Epithelial cell of prostate (primary cell): ENCODE measurements at regions not wholly inside any gene's neighbourhood (a gene's known extent, or its start where the extent isn't known, plus 50 kb on each side); places are given as distances from the start of the nearest gene placed in this dataset.
"Not testable (repeated sequence)": the region's sequence is repeated elsewhere in the genome, so short reads cannot be mapped to it uniquely, and the experiment has no call there.

Source experiments
- DNase-seq: peaks from one replicate; pipeline ENCODE4 v3.0.0-alpha.2; 2011; ENCODE audit warnings: low read depth, low spot score
- H3K27ac ChIP-seq: fragments of 450-650 bp; 2 replicates; pipeline ENCODE4 v1.5.1; 2017; ENCODE audit warnings: mild to moderate bottlenecking

DNA sequence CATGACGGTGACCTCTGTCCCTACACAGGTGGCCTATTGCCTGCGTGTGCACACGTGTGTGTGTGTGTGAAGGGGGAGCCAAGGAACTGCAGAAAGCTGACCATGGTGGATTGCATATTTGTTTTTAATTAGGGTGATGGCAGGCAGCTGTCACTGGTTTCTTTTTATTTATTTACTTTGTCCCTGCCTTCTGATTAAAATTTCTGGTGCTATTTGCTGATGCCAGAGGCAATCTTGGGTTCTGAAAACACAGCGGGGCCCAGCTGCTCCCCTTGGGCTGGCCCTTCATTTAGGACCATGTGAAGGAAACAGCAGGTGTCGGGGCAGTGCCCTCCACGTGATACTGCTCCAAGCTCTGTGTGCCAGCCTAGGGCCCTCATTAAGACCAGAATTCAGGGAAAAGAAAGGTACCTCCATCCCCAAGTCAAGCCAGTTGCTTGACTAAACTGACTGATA lies 71.3 kb upstream of the PODXL start:
- H3K27ac ChIP-seq: no peak overlapping the region
- no peak for DNase-seq

DNA sequence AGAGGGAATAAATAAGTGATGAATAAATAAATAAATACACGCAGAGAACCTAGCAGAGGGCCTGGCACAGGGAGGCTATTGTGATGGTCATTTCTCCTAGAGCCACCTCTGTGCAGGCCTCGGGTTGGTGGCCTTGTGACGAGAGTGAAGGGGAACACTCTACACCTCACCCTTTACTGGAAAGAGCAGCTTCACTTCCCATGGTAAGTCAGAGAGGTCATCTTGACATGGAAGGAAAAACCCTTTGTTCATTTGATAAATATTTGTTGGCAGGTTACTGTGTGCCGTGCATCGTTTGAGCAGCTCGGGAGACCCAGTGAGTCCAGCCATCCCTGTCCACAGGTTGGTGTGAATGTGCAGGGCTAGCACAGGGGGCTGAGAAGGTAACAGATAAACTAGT lies 70.2 kb upstream of the PODXL start:
- no peak overlapping the region for H3K27ac ChIP-seq
- DNase-seq: no peak

DNA sequence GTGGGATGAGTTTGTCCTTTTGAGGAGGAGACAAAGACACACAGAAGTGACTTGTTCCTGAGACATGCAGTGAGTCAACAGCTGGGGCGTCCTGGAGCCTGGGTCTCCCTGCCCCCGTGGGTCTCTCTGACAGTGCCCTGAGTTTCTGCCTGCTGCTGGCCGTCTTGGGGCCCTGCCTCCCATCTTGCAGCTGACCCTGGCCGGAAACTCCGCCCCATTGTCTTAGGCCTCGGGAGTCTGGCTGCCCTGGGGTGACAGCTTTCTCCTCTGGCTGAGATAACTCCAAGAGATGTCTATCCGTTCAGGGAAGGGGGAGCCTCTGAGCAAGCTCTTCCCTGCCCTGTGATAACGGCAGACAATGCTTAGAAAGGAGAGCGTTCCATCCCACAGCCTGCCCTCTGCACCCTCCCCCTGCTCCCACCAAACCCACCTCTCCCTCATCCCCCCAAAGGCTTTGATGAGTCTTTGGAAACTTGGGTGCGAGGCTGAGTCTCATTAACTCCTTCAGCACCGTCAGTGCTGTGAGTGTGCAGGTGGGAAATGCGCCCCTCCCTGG lies 69.5 kb upstream of the PODXL start:
- H3K27ac ChIP-seq: peak overlapping the region; percentile 41
- DNase-seq: no peak

DNA sequence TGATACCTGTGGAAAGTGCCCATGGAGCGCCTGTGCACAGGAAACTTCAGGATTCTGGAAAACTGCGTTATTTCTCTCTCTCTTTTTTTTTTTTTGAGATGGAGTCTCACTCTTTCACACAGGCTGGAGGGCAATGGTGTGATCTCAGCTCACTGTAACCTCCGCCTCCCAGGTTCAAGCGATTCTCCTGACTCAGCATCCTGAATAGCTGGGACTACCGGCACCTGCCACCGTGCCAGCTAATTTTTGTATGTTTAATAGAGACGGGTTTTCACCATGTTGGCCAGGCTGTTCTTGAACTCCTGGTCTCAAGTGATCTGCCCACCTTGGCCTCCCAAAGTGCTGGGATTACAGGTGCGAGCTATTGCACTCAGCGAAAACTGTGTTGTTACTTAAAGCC lies 68.9 kb upstream of the PODXL start:
- peak overlapping the region; percentile 41 for H3K27ac ChIP-seq
- DNase-seq: not testable (repeated sequence)

DNA sequence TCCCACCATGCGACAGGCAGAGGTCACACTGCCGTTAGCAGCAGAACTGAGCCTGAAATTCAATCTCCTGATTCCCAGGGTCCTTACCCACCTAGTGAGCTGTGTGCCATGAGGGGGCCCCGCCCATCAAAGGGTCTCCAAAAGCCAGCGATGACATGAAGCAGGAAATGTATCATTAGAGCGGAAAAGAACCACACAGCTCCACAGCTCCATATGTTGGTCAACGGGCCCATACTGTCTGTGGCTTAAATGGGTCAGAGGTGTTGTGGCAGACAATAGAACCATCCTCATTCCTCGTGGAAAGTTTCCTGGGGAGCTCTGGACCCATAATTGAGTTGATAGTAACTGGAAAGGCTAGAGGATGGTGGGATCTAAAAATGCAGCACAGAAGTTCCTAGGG lies 68.1 kb upstream of the PODXL start:
- H3K27ac ChIP-seq: no peak overlapping the region
- no peak for DNase-seq

DNA sequence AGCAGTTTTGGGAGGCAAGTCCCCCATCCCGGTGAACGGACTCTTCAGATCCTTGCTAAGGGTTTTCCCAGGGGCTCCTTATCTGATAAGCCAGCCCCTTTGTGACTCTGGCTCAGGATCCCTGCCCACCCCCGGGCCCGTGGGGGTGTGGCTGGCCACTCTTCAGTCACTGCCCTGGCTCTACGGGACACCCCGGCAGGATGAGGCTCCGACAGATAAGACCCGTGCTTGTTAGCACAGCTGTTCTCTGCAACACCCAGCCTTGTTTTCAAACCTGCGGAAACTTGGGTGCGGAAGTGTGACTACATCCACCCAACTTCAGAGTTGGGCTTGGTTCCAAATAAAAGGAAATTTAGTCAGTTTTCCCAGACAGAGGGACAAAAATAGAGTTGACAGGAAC lies 66.7 kb upstream of the PODXL start:
- no peak for DNase-seq
- H3K27ac ChIP-seq: no peak overlapping the region

DNA sequence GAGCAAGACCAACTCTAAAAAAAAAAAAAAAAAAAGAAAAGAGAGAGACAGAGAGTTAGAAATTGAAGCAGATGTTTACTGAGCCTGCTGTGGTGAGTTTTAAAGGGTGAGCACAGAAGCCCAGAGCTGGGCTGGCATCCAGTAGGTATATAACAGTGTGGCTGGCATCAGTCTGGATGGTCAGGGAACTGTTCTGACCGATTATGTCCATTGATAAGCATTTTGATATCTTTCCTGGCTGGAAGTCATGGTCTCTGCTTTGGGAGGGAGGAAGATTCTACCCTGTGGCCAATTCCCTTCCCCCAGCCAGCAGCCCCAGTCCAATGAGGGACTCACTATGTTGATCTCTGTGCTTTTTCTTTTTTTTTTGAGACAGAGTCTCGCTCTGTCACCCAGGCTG lies 65.2 kb upstream of the PODXL start:
- no peak overlapping the region for H3K27ac ChIP-seq
- DNase-seq: no peak

DNA sequence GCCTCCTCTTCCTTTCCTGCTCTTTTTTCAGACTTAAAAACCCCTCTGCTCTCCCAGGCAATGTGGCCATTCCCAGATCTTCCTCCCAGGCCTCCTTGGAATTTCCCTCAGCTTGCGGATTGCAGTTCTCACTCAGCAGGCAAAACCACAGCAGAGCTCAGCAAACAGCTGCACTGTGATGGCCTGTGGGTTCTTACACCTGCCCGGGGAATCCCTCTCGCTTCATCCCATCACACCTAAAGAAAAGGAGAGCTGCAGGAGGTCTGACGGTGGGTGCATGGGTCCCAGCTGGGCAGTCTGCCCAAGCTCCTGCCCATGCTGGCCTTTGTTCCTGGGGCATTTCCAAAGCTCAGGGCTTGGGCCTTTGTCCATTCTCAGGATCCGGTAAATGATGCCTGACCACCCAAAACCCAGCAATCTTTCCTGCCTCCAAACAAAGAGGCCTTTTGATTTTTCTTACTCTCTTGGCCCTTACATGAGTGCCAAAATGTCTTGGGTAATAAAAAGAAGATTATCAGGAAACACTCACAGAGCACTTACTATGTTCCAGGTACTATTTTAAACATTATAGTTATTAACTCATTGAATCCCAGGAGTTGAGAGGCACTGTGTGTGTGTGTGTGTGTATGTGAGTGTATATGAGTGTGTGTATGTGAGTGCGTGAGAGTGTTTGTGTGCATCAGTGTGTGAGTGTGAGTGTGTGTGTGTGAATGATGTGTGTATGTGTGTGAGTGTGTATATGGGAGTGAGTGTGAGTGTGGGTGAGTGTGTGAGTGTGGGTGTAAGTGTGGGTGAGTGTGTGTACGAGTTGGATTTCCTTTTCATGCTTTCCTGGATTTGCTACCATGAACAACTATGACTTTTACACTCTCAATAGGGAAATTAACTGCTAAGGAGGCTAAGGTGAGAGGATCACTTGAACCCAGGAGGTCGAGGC lies 64.5 kb upstream of the PODXL start:
- H3K27ac ChIP-seq: no peak overlapping the region
- no peak for DNase-seq

DNA sequence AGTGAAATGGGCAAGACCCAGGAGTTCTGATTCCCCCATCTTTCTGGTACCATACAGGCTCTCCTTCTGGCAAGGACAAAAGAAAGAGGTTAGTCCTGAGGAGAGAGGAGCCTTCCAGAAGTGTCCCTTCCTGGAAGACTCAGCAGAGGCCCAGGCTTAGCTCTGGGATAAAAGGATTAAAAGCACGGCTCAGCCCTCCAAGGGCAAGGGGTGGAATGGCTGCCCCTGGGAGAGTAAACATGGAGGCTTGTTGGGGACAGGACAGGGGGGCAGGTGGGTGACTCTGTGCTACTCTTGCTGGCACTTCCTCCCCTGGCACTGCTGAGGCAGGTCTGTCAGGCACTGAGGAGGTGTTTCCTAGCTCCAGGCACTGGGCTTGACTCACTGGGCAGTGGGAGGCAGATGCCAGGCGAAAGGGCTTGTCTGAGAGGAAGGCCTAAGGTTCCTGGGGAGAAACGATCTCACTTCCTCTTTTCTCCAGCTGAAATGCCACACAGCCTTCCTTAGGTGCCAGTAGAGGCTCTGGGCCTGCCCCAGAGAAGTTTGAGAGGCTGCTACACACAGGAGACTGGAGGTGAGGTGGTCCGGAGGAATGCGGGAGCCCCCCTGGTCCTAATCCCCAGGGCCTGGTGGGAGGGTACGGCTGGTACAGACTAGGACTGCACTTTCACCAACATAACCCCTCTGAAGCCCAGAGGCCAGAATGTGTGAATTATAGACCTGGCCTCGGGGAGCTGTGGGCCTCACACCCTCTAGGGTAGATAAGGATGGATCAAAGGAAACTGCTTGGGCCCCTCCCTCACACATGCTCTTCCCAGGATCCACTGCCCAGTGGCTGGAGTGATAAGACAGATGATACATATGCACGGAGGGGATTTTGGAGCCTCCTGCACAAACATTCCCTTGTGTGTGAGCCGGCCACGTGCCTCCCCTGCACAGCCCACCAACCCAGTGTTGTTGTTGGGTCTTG lies 63.2 kb upstream of the PODXL start:
- DNase-seq: peak; percentile 14
- H3K27ac ChIP-seq: peak overlapping the region; percentile 14

DNA sequence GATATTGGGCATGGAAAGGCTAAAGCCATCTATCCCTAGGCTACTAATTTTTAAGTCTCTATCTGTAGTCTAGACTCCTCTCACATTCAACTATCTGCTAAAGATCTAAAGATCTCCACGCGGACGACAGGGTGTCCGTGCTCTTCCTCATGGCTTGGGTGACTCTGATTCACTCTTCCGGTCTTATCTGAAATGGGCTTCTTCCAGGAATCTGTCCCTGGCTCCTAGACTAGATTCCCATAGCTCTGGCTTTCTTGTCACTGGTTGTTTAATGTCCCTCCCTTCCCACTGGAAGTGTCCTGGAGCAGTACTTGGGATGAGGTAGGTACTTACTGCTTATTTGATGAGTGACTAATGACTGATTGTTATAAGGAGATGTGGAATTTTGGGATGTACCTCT lies 62.0 kb upstream of the PODXL start:
- DNase-seq: no peak
- no peak overlapping the region for H3K27ac ChIP-seq

DNA sequence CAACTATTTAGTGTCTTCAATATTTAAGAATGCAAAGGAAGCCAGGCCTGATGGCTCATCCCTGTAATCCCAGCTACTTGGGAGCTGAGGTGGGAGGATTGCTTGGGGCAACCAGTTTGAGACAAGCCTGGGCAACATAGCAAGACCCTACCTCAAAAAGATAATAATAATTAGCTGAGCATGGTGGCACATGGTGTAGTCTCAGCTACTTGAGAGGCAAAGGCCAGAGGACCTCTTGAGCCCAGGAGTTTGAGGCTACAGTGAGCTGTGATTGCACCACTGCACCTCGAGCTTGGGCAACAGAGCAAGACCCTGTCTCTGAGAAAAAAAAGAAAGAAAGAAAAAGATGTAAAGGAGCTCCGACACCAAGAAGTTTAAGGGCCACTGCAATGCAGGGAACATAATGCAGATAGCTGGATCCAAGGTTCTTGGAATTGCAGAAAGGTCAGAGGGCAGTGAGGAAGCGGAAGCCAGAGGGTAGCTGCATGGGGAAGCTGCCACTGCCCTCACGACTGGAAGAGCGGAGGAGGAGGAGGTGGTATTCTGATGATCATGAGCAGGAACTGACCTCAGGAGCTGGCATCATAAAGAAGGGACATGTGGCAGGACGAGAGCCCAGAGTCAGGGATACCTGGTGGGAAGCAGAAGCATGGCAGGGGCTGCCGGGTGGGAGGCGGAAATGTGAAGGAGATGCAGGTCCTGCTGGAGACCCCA lies 60.2 kb upstream of the PODXL start:
- no peak for DNase-seq
- H3K27ac ChIP-seq: no peak overlapping the region

DNA sequence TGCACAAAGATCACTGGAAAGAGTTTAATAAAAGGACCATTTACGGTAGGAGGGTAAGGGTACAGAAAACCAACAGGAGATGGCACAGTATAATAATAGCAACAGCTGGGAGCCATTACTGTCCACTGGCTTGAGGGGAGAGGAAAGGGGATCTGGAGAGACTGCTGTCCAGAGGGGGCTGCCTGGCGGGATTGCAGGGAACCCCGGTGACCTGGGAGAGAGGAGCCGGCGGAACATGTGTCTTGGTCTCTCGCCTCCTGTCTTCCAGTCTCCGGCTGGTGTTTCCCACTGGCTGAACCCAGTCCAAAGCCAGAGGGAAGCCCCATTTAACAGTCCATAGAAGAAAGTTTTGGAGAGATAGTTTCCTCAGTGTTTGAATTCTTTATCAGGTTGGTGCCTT lies 57.5 kb upstream of the PODXL start:
- DNase-seq: no peak
- no peak overlapping the region for H3K27ac ChIP-seq

DNA sequence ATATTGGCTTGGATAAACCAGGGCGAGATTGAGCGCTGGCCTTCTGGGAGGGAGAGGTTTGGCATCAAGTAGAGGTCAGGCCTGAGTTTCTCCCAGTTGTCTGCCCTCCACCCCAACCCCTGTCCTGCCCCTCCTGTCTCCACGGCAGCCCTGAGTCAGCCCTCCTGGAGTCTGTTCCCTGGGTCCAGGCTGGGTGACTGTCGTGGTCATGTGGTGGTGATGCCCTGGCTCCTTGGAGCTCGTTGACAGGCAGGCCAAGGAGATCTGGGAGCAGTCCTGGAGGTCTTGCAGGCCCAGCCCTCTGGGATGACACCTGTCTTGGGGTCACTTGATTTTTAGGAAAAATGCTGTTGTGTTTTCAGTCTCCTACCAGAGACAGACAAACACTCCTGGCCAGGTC lies 53.6 kb upstream of the PODXL start:
- DNase-seq: no peak
- H3K27ac ChIP-seq: no peak overlapping the region

DNA sequence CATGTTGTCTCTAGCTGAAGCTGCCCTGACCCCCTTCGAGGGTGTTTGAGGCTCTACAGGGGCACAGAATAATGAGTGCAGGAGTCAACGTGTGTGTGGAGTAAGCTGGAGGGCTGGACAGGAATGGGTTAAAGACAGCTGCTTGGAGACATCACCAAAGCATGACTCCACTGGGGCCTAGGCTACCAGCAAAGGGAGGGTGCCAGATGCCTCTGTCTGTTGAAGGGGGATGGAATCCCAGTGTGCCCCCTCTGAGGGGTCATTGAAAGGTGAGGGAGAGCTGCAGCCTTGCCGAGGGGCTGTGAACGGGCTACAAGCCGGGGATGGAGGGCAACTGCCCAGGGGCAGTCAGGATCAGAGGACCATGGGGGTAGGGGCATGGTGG lies 51.7 kb upstream of the PODXL start:
- no peak for DNase-seq
- no peak overlapping the region for H3K27ac ChIP-seq

DNA sequence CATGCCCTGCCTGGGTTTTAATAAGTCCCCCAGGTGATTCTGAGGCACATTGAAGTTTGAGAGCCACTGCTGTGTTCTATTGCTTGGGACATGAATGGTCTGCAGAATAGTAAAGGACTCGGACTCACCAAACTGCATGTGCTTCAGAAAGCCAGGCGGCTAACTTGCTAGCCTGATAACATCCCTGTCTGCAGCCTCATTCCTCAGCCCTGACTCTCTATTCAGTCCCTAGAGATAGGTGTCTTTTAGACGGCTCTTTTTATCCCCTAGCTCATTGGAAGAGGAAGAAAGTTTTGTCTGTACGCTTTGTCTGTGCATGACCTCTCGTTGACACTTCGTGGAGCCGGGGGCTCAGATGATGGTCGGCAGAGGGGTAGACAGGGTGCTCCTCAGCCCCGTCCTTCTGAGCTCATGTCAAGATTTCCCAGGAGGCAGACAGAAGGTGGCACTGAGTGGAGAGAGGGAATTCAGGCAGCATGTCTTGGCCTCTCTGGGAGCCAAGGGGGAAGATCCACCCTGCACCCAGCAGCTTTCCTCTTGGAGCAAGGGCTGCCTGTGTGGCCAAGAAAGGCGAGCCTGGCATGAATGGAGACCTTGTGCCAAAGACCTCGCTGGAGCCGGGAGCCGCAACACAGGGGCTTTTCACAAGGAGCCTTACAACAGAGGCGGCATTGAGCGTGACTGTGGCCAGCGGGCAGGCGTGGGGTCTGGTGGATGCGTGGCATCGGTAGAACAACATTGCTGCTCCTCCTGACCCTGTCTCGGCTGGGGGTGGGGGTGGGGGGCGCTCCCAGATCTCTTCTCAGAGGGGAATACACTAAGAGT lies 51.1 kb upstream of the PODXL start:
- no peak for DNase-seq
- H3K27ac ChIP-seq: no peak overlapping the region

DNA sequence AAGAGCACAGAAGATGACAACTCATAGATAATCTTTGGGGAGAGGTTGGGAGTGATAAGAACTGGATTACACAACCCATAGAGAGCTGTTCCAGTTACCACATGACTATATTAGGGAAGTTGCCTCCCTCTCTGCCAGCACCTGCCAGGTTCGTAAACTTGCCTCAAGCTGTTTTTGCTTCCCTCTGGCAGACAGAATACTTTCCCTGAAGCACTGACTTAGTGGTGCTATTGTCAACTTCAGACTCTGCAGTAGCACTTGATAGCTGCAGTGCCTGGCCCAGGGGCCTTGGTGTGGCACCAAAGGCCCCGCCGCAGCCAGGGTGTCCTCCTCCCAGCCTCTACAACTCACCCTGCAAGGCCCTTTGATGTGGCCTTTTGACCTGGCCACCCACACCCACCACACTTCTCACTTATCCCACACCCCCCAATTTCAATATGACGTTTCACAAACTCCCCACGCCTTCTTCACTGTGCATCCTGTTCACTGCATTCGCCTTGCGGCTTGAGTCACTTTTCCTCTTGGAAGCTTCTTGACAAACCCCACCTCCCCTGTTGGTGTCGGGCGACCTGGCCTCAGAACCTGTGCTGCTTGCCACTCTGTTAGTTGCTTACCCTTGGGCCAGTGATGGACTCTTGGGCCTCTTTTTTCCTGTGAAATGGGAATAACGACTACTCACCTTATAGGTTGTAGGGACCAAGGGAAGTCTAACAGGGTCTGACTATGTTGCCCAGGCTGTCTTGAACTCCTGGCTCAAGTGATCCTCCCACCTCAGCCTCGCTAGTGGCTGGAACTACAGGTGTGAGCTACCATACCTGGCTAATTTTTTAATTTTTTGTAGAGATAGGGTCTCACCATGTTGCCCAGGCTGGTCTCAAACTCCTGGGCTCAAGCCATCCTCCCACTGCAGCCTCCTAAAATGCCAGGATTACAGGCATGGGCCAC lies 50.2 kb upstream of the PODXL start:
- no peak overlapping the region for H3K27ac ChIP-seq
- no peak for DNase-seq
